HG02852 (cell line): ENCODE measurements at regions not wholly inside any gene's neighbourhood (a gene's known extent, or its start where the extent isn't known, plus 50 kb on each side); places are given as distances from the start of the nearest gene placed in this dataset.
"Not testable (repeated sequence)": the region's sequence is repeated elsewhere in the genome, so short reads cannot be mapped to it uniquely, and the experiment has no call there.

Experiments used
- ATAC-seq: cut with Tn5 transposase; IDR thresholded peaks from one replicate; pipeline ENCODE4 v1.9.1; 2021; ENCODE audit warnings: mild to moderate bottlenecking, moderate library complexity; ENCODE audit not compliant: unreplicated experiment

GRCh38 chr13:31515427-31515826 lies 223.9 kb upstream of the RXFP2 start:
- ATAC-seq, result no peak

- no peak for ATAC-seq
Observed at GRCh38 chr13:31517599-31517998, 221.7 kb upstream of the RXFP2 start.

- no peak for ATAC-seq
Observed at GRCh38 chr13:31518645-31519044, 220.7 kb upstream of the RXFP2 start.

- ATAC-seq, result no peak
Observed at GRCh38 chr13:31521435-31521834, 217.9 kb upstream of the RXFP2 start.

GRCh38 chr13:31522396-31522795 lies 216.9 kb upstream of the RXFP2 start:
- no peak for ATAC-seq

GRCh38 chr13:31528176-31528575 lies 211.2 kb upstream of the RXFP2 start:
- ATAC-seq, result no peak

- ATAC-seq, result no peak
Observed at GRCh38 chr13:31528758-31529157, 210.6 kb upstream of the RXFP2 start.

- ATAC-seq, result no peak
Observed at GRCh38 chr13:31530922-31531321, 208.4 kb upstream of the RXFP2 start.

GRCh38 chr13:31537052-31537451 lies 202.3 kb upstream of the RXFP2 start:
- ATAC-seq, result no peak

GRCh38 chr13:31538067-31539042 lies 201.0 kb upstream of the RXFP2 start:
- ATAC-seq, result no peak

- no peak for ATAC-seq
Observed at GRCh38 chr13:31540281-31540680, 199.0 kb upstream of the RXFP2 start.

- ATAC-seq, result no peak
Observed at GRCh38 chr13:31543190-31543589, 196.1 kb upstream of the RXFP2 start.

GRCh38 chr13:31545616-31546015 lies 193.7 kb upstream of the RXFP2 start:
- no peak for ATAC-seq

- no peak for ATAC-seq
Observed at GRCh38 chr13:31556376-31556775, 182.9 kb upstream of the RXFP2 start.

- ATAC-seq, result not testable (repeated sequence)
Observed at GRCh38 chr13:31584221-31584620, 155.1 kb upstream of the RXFP2 start.

- no peak for ATAC-seq
Observed at GRCh38 chr13:31587698-31588266, 151.5 kb upstream of the RXFP2 start.

GRCh38 chr13:31588316-31588715 lies 151.0 kb upstream of the RXFP2 start:
- no peak for ATAC-seq

- ATAC-seq, result no peak
Observed at GRCh38 chr13:31588893-31589292, 150.4 kb upstream of the RXFP2 start.

- ATAC-seq, result no peak
Observed at GRCh38 chr13:31591642-31592233, 147.6 kb upstream of the RXFP2 start.

- no peak for ATAC-seq
Observed at GRCh38 chr13:31594056-31594455, 145.3 kb upstream of the RXFP2 start.

- ATAC-seq, result no peak
Observed at GRCh38 chr13:31595563-31595962, 143.8 kb upstream of the RXFP2 start.

- no peak for ATAC-seq
Observed at GRCh38 chr13:31598990-31599389, 140.3 kb upstream of the RXFP2 start.
